Stimulated activated CD4-positive, alpha-beta T cell treated with anti-CD3 and anti-CD28 coated beads, Interleukin-4, amount 100 ng/mL, for 24 hours (primary cell): ENCODE measurements at regions not wholly inside any gene's neighbourhood (a gene's known extent, or its start where the extent isn't known, plus 50 kb on each side); places are given as distances from the start of the nearest gene placed in this dataset.

ENCODE experiments used
- DNase-seq: peaks from one replicate; pipeline ENCODE4 v3.0.0-alpha.2; 2020

DNA sequence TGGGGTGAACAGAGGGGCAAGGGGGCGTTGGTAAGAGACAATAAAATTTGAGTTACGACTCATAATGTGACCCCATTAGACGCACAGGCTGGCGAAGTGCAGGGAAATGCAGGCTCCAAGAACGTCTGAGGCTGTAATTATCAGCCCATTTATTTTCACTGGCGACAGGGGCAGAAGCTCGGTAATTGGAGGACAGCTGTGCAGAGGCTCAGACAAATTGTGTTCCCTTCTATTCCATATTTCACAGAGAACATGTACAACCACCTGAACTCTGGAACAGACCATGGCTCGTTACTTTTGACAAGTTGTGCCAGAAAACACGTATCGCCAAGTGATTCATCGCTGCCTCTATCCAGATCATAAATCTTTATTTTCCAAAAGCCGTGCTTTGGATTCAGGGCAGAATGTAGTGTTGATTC is 137.3 kb upstream of the FRMD4A start:
- no peak for DNase-seq

DNA sequence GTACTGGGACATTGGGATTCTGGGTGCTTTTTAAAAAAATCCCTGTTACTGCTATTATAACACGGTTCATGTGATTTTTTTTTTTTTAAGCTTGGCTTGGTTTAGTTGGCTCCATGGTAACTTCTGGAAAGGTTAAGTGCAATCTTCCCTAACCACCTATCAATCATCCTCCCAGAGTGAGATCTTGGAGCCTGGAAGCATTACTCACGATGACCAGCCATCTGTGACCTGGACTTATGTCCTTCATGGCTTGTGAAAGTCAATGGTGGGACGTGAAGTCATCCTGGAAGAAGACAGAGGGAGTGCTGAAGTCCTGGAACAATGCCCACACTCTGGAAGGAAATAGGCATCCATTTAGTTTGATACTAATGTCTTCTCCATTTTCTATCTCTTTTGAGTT is 135.5 kb upstream of the FRMD4A start:
- no peak for DNase-seq

DNA sequence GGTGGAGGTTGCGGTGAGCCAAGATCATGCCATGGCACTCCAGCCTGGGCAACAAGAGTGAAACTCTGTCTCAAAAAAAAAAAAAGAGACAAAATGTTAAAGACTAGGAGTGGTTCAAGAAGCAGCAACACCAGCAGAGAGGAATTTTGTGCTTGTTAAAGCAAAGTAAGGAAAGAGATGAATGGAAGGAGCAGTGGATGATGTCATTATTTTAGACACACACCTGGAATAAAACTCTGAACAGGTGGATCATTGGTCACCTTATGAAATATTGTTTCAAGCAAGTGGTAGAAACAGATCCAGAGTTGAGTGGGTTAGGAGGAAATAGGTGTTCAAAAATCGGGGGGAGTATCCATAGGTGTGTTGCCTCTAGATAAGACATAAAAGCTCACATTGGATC is 129.7 kb upstream of the FRMD4A start:
- no peak for DNase-seq

DNA sequence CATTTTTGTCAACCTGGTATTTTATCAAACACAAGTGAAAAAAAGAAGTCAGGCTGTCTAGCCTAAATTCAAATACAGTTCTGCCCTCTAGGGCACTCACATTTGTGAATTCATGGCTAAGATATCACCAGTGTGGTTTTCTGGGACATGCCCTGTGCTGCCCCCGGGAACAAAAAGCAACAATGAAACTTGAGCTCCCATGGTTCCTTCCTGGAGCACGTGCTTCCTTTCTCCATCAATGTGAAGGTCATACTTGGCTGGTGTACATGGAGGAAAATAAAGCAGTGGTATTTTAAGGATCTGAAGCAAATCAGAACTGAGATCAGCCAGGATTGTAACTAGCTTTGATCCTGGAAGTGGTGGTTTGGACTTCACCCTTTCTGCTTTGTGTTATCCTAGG is 128.9 kb upstream of the FRMD4A start:
- DNase-seq, result no peak

DNA sequence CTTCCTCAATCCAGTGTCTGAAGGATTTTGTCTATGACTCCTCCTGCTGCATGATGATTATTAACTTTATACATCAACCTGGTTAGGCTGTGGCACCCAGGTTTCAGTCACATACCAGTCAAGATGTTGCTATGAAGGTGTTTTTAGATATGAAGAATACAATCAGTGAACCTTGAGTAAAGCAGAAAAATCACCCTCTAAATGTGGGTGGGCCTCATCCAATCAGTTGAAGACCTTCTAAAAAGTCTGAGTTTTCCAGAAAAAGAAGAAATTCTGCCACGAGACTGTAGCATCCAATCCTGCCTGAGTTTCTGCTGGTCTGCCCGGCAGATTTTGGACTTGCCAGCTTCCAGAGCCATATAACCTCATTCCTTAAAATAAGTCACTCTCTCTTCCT is 126.1 kb upstream of the FRMD4A start:
- DNase-seq, result no peak

DNA sequence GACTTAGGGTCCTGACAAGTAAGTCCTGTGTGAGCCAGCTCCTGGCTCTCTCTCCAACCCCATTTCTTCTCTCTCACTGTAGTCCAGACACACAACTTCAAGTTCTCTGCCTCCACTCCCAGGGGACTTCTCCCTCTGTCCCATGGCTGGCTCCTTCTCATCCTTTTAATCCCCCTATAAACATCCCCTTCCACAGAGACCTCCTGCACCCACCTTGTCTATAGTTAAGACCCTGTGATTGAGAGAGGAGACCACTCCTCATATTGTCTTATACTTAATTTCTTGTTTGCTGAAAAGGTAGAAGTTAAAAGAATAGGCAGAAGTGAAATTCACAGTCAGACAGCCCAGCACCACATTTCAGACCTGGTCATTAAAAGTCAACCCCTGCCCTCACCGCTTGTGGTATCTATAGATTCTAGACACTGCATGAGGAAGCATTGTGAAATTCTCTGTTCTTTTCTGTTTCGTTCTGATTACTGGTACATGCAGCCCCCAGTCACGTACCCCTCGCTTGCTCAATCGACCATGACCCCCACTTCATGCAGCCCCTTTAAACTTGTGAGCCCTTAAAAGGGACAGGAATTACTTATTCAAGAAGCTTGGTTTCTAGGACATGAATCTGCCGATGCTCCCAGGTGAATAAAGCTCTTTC is 125.6 kb upstream of the FRMD4A start:
- DNase-seq, result no peak

DNA sequence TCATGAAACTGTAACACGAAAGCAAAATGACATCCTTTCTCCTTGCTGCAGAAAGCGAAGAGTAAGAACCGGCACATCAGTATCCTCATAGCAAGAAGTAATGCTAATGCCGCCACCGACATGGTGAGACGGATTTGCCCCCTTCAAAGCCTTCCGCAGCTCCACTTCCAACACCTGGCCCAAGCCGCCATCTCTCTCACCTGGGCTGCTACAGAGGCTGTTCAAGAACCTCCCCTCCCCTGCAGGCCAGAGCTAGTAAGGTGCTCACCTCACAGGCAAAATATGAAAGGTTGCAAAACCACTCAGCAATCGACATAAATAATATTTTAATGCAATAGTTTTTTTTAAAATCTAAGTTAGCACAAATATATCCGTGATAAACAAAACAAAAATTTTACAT is 123.9 kb upstream of the FRMD4A start:
- DNase-seq, result no peak

DNA sequence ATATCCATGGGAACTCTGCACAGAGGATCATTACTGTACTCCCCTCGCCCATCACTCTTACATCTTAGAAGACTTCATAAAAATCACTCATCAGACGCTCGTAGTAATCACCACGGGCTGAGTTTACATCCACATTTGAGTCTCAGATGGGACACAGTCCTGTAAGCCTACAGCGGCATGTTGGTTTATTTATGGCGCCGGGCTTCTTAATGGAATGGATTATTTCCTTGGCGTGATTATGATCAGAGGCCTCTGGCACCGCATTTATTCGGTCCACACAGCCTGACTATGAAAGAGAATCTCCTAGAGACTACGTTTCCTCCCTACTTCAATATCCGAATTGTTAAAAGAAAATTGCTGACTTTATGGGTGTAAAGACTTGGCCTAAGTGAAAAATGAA is 123.5 kb upstream of the FRMD4A start:
- DNase-seq, result no peak

DNA sequence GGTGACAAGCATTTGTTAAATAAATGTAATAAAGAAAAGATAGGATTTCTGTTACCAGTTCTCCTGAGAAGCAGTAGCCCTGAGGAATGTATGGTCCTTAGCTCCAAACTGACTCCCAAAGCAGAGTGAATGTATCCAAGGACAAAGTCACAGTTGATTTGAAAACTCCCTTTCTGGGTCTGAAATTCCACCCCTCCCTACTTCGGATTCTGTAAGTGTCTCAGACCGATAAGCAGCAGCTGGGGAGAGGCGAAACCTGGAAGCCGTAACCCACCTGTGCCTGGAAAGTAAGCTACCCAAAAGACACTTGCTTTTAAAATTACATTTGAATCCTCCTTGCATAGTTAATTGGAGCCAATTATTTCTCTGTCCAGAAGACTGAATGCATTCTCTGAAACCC is 122.9 kb upstream of the FRMD4A start:
- no peak for DNase-seq

DNA sequence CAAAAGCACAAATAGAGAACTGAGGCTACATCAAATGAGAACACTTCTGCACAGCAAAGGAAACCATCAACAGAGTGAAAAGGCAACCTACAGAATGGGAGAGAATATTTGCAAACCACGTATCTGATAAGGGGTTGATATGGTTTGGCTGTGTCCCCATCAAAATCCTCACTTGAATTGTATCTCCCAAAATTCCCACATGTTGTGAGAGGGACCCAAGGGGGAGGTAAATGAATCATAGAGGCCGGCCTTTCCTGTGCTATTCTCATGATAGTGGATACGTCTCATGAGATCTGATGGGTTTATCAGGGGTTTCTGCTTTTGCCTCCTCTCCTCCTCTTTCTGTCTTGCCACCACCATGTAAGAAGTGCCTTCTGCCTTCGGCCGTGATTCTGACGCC is 120.6 kb upstream of the FRMD4A start:
- DNase-seq, result no peak

DNA sequence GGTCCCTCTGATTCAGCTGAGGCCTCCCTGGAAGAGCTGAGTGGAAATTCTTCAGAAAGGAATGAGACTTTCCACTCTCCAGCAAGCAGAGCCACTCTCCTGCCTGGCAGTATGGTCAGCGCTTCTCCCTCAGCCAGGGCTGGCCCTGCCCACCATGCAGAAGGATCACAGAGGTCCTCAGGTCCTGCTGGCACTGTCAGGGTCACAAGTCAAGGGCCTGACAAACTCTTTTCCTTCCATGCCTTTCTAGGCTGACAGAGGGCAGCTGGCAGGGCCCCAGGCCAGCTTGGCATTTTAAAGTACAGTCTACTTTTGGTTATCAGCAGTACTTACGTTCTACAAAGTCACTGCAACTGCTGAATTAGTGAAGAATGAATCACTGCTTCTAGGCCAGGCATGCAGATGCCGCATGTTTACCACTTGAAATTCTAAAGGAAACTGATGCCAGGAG is 119.3 kb upstream of the FRMD4A start:
- no peak for DNase-seq

DNA sequence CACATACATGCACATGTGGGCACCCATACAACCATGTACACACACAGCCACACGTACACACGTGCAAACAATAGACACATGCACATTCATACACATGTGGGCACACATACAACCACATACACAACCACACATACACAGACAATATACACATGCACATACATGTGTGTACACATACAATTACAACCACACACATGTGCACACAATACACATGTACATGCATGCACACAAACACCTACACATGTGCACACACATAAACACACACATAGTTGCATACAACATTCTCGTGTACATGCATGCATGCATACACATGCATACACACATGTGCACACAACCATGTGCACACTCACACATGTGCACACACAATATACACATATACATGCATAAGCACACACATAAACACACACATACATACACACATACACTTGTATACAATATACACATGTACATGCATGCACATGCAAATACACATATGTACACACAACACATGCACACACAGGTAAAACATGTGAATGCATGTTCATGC is 118.6 kb upstream of the FRMD4A start:
- no peak for DNase-seq

DNA sequence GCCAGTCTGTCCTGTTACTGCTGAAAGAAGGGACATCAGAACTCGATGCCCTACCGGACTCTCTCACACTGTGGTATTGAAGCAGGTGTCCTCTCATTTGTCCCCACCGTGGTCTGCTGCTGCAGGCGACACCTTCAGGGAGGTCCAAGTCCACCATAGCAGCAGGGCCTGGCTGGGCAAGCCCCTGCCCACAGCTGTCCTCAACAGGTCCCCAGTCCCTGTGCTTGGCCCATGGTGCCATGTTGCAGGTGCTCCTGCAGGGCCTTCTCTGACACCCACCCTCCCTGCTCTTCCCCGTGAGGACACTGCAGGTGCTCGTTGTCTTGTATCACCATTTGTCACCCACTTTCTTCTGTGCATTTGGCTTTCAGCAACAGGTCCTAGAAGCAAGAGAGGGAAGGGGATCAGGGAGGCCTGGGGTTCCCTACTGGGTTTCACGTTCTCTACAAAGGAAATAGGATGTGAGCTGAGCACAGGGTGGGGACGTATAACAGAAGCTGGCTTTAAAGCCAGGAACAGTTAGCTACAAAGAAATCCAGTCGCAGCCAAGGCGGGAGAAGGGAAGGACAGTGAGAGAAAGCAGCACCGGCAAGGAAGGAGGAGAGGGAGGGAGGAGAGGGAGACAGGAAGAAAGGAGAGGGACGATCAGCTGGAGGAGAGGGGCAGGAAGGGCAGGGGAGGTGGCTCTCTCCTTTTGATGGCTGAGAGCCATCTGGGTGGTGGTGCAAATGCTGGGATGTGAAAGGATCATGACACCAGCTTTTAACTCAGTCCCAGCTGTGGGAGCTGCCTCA is 117.7 kb upstream of the FRMD4A start:
- no peak for DNase-seq

DNA sequence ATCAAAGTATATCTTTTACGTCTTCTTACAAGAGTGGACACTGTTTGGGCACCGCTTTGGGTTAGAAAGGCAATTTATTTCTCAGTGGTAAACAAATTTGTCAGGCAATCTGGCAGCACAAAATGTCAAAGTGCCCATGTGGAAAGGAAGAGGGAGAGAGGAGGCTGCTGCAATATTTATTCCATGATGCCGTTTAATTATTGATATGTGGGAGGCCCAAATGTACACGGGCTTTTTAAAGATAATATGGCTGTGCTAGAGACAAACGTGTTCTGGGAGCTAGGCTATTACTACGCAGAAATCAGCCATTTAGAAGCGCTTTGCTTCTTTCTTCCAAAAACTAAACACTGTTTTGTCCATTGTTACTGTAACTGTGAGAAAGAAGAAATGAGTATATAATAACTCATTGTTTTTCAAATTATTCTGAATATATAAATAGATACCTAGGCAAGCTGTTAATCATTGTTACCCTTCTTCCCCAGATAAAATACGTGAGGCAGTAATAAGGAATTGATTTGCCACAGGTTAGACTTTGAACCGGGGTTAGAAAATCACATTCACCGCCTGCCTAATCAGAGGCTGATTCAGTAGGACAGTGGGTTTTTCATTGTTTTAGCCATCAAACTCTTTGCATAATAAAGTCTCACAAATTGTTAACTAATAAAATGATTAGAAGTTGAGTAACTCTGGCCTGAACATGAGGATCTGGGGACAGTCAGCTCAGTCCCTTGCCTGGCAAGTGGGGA is 116.5 kb upstream of the FRMD4A start:
- no peak for DNase-seq

DNA sequence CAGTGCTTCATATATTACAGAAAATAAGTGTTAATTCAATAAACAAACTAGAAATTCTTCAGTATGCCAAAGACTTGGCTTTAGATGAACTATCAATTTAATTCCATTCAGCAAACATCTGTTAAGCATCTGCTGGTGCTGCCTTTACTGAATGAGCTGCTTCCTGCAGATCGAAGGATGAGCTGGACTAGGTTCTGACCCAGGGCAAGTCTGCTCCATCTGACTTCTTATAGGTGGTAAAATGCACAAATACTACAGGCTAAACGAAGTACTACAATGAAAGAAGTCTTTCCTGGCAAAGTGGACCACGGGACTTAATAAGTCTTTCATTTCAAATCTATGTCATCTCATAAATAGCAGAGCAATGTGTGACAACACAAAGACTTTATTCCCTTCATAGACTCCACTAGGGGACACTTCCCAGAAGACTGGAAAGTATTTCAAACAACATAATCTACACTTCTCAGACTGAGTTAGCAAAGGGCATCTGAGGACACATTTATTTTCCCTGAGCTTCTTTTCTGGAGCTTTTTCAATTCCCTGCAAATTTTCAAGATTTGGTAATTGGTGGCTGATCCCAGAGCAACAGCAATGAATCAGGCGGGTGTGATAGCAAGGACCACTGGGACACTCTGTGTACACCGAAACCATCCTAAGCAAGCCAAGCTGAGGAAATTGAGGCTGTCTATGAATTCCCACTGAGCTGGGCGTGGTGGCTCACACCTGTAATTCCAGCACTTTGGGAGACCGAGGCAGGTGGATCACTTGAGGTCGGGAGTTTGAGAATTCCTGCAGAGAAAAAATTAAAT is 108.9 kb upstream of the FRMD4A start:
- no peak for DNase-seq

DNA sequence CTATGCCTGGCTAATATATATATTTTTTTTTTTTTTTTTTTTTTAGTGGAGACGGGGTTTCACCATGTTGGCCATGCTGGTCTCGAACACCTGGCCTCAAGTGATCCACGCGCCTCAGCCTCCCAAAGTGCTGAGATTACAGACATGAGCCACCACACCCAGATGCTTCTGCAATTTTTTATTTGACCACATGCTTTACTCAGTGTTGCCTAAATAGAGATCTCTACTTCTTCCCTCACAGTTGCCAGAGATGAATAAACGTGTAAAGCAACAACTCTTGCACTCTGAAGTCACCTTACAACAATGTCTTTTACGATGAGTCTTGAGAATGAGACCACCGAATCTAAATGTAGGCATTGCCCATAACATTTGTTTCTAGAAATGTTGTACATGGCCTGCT is 107.9 kb upstream of the FRMD4A start:
- no peak for DNase-seq

DNA sequence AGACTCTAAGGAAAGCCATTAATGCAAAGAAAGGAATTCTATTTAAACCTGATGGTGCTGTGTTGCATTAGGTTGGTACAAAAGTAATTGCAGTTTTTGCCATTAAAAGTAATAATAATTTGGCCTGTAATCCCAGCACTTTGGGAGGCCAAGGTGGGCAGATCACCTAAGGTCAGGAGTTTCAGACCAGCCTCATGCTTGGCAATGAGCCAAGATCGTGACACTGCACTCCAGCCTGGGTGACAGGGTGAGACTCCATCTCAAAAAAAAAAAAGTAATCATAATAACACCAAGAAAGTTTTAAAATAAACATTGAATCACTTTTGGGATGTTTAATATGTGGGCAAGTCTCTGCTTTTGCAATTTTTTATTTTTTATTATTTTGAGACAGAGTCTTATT is 107.3 kb upstream of the FRMD4A start:
- DNase-seq, result no peak

DNA sequence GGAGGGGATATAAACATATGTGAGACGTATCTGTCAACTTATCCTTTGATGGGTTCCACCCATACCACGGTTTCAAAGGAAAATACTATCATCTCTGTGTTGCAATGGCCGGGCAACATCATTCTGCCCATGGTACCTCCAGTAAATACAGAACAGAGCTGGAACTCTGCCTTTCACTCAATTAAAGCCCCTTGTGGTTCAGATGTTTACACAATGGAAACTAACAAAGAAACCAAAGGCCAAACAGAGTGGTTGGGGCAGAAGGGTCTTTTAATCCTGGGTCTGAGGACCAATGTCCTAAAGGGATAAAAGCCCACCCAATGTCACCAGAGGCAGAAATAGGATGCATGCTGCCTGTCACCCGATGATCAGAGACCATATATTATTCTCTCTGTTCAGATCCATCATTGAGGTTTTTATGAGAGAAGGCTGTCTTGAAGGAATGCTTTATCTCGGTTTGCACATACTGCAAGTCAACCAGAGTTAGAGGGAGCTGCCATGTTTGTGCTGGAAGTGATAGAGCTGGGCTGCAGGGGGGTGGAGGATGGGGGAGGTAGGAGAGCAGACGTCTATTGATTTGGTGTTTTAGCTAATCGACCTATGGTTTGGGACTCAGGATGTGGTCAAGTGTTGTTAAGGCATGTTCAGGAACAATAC is 105.4 kb upstream of the FRMD4A start:
- DNase-seq, result no peak

DNA sequence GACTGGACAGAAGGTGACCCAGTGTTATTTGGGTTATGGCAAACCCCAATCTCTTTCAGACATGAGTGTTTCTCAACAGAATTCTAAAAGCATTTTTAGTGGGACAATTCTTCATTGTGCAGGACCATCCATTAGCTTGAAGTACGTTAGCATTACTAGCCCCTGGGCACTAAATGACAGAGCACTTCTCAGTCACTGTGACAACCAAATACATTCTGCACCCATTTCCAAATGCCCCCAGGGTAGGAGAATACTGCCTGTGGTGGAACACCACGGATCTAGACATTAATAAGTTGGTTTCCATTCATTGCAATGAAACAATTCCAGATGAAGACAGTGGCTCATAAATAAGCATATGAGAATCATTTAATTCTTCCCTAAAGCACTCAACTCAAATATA is 102.4 kb upstream of the FRMD4A start:
- no peak for DNase-seq

DNA sequence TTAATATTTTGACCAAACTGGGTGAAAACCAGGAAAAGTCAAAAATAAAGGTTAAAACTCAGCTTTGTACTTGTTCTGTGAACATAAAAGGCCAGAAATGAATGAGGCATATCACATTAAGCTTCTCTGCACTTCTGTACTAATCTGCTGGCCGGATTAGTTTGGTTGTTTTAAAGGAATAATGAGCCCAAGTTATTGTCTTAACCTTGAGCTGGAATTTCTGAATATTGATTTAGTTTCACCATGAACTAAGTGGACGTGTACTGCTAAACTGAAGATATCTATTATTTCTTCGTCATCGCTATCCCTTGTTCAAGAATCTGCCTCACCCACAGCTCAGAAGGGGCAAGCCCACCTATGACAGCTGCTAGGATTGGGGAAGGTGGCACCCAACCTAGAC is 101.1 kb upstream of the FRMD4A start:
- no peak for DNase-seq

DNA sequence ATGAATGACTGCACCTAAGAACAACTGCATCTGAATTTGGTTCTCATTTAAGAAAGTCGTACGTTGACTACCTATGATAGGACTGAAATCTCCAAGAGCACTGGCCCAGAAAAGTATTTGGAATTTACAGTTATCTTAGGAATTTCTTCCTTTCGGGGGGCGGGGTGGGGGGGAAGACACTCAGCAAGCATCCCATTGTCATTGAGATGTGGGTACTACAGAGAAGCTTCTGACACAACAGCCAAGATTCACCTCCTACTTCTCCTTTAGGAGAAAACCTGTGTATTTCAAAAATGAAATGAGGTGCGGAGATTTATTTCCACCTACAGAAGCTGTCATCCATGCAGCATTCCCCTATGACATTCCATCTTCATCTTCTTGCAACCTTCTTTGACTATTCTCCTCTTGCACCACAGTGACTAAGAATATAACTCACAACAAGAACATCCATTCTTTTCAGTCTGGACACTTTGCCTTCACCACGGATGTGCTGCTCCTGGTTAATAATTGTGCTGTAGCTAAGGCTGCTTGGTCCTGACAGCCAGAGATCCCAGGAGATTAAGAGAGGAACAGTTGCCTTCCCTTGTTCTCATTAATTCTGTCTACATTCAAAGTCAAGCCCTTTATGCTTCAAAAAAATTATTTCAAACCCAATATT is 98.4 kb upstream of the FRMD4A start:
- DNase-seq, result no peak

DNA sequence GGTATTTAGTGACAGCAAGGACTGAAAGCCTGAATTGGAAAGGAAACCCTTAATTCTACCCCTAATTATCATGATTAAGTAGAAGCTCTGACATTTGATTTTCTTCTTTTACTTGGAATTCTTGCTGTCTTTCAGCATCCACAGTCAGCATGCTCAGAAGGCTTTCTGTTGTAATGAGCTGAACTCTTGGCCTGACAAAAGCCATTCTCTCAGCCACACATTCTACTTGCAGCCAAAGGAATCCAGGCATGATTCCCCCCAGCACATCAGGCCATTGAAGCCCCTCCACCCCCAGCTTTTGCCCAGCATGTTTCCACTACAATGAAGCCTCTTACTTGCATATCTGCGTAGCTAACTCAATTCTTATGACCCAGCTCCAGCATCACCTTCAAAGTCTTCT is 94.3 kb upstream of the FRMD4A start:
- no peak for DNase-seq
